HCT116 (cell line): ENCODE measurements at regions not wholly inside any gene's neighbourhood (a gene's known extent, or its start where the extent isn't known, plus 50 kb on each side); places are given as distances from the start of the nearest gene placed in this dataset.

Experiments
- ATAC-seq: fragments of 200-7000 bp; cut with Tn5 transposase; 2 replicates; pipeline ENCODE4 v1.9.1; 2020; ENCODE audit warnings: mild to moderate bottlenecking, moderate library complexity
- BruUV-seq: library from RNA; stranded (reverse); fragments of 400-500 nt; replicated peaks from 2 replicates; lab custom pipeline; 2021; lab: Mats Ljungman, UMichigan
- CTCF ChIA-PET: fragments of 300-600 bp; sonication (Branson Sonifier 250); formaldehyde crosslinking; loops from one replicate; lab custom pipeline; 2021; ENCODE audit warnings: antibody characterized with exemption; lab: Charles Lee
- POLR2A ChIA-PET: fragments of 300-600, 350-600 bp; sonication (Branson Sonifier 250); formaldehyde crosslinking; loops from one replicate; lab custom pipeline; 2021; ENCODE audit warnings: antibody characterized with exemption; lab: Charles Lee
- RAD21 ChIA-PET, 2 experiments: fragments of 300-600 bp; sonication (Branson Sonifier 250); formaldehyde crosslinking; loops; one replicate each; lab custom pipeline; 2023; ENCODE audit warnings: low total read pairs in 2 of 2; ENCODE audit not compliant: uncharacterized antibody in 2 of 2, unreplicated experiment in 2 of 2, low non-redundant PET in 1 of 2; lab: Charles Lee
- DNase-seq: peaks from one replicate; pipeline ENCODE4 v3.0.0-alpha.2; 2010; ENCODE audit warnings: low read depth, low spot score
- H2AFZ ChIP-seq: fragments of 200-600 bp; shearing (Covaris generic), sonication (generic); 2 replicates; pipeline ENCODE4 v1.6.1; 2017; ENCODE audit warnings: low read depth, mixed run types, mixed read lengths, antibody characterized with exemption, low read length; ENCODE audit not compliant: poor library complexity, severe bottlenecking
- H3K27ac ChIP-seq: 2 replicates; pipeline ENCODE4 v1.5.1; 2012; ENCODE audit warnings: low read depth, low read length
- H3K27me3 ChIP-seq: fragments of 200-600 bp; sonication (generic); 2 replicates; pipeline ENCODE4 v1.6.1; 2016; ENCODE audit warnings: mixed run types, low read length, mixed read lengths; ENCODE audit not compliant: insufficient read depth
- H3K36me3 ChIP-seq, 2 experiments: fragments of 200-500 bp in 1 of 2; fragments of 200-600 bp in 1 of 2; sonication (Bioruptor generic) in 1 of 2; sonication (generic) in 1 of 2; 2 replicates each; pipeline versions ENCODE4 v1.5.1 to v1.6.1; 2014 to 2016; ENCODE audit warnings: low read length in 2 of 2, inconsistent platforms in 1 of 2, mixed read lengths in 1 of 2, mixed run types in 1 of 2; ENCODE audit not compliant: insufficient read depth in 2 of 2, control insufficient read depth in 1 of 2
- H3K4me1 ChIP-seq, 2 experiments: fragments of 200-600 bp in 1 of 2; sonication (generic) in 1 of 2; 2 replicates each; pipeline versions ENCODE4 v1.5.1 to v1.6.1; 2012 to 2017; ENCODE audit warnings: low read length in 2 of 2, inconsistent platforms in 1 of 2, mild to moderate bottlenecking in 1 of 2, mixed read lengths in 1 of 2, mixed run types in 1 of 2, moderate library complexity in 1 of 2; ENCODE audit not compliant: insufficient read depth in 2 of 2, control insufficient read depth in 1 of 2
- H3K4me2 ChIP-seq: fragments of 200-600 bp; sonication (generic); 2 replicates; pipeline ENCODE4 v1.6.1; 2017; ENCODE audit warnings: mixed run types, low read length, mixed read lengths
- H3K4me3 ChIP-seq, 2 experiments: fragments of 200-600 bp in 1 of 2; sonication (generic) in 1 of 2; replicated peaks in 1 of 2; 2 replicates each; pipeline ENCODE4 v1.5.1; 2011 to 2016; ENCODE audit warnings: low read length in 2 of 2, control low read depth in 1 of 2, low read depth in 1 of 2, mild to moderate bottlenecking in 1 of 2, mixed read lengths in 1 of 2, mixed run types in 1 of 2
- H3K79me2 ChIP-seq: fragments of 200-600 bp; sonication (generic); 2 replicates; pipeline ENCODE4 v1.6.1; 2017; ENCODE audit warnings: mild to moderate bottlenecking, mixed run types, low read length, moderate library complexity, mixed read lengths; ENCODE audit not compliant: insufficient read depth
- H3K9ac ChIP-seq: fragments of 200-600 bp; sonication (generic); 2 replicates; pipeline ENCODE4 v1.6.1; 2016; ENCODE audit warnings: low read length, mixed read lengths
- H3K9me2 ChIP-seq: fragments of 200-600 bp; sonication (generic), shearing (Covaris generic); 2 replicates; pipeline ENCODE4 v1.6.1; 2017; ENCODE audit warnings: mixed run types, mild to moderate bottlenecking, moderate library complexity; ENCODE audit not compliant: insufficient read depth
- H3K9me3 ChIP-seq, 2 experiments: fragments of 200-500 bp in 1 of 2; fragments of 200-600 bp in 1 of 2; sonication (Bioruptor generic) in 1 of 2; sonication (generic) in 1 of 2; 2 replicates each; pipeline ENCODE4 v1.6.1; 2014 to 2017; ENCODE audit warnings: low read length in 2 of 2, mixed read lengths in 2 of 2, inconsistent platforms in 1 of 2, low read depth in 1 of 2, mild to moderate bottlenecking in 1 of 2, mixed run types in 1 of 2, moderate library complexity in 1 of 2; ENCODE audit not compliant: control insufficient read depth in 1 of 2, insufficient read depth in 1 of 2
- H4K20me1 ChIP-seq: fragments of 200-600 bp; sonication (generic), shearing (Covaris generic); 2 replicates; pipeline ENCODE4 v1.6.1; 2017; ENCODE audit warnings: mixed run types, mild to moderate bottlenecking, moderate library complexity; ENCODE audit not compliant: insufficient read depth
- CBX3 ChIP-seq: IDR thresholded peaks from 2 replicates; pipeline ENCODE4 v1.6.1; 2012; ENCODE audit warnings: low read depth
- EGR1 ChIP-seq: IDR thresholded peaks from 2 replicates; pipeline ENCODE4 v1.6.1; 2012; ENCODE audit warnings: low read depth
- EZH2 ChIP-seq: fragments of 200-600 bp; sonication (generic); IDR thresholded peaks from 2 replicates; pipeline ENCODE4 v1.6.1; 2017; ENCODE audit warnings: antibody characterized with exemption, mixed run types
- FOSL1 ChIP-seq: IDR thresholded peaks from 2 replicates; pipeline ENCODE4 v1.6.1; 2012; ENCODE audit warnings: low read depth
- POLR2A ChIP-seq: IDR thresholded peaks from 2 replicates; pipeline ENCODE4 v1.7.0; 2011; ENCODE audit warnings: borderline replicate concordance; ENCODE audit not compliant: insufficient read depth, insufficient read length; ENCODE audit errors: extremely low read depth
- RAD21 ChIP-seq: IDR thresholded peaks from 2 replicates; pipeline ENCODE4 v1.6.1; 2012; ENCODE audit warnings: low read depth, mild to moderate bottlenecking
- SIN3A ChIP-seq: IDR thresholded peaks from 2 replicates; pipeline ENCODE4 v1.6.1; 2012; ENCODE audit warnings: low read depth
- YY1 ChIP-seq: IDR thresholded peaks from 2 replicates; pipeline ENCODE4 v1.6.1; 2011; ENCODE audit warnings: low read length, low read depth, moderate library complexity, mild to moderate bottlenecking; ENCODE audit not compliant: insufficient replicate concordance; ENCODE audit errors: extremely low read depth
- intact Hi-C: fragments of 100-400 bp; cut with micrococcal nuclease; formaldehyde crosslinking; loops from 2 replicates; pipeline ENCODE4 v1.10.0; 2022
- TF ChIP-seq, protein P1 (sequence below): IDR thresholded peaks from 2 replicates; pipeline ENCODE4 v1.6.1; 2012
- TF ChIP-seq, protein P2 (sequence below): IDR thresholded peaks from 2 replicates; pipeline ENCODE4 v1.6.1; 2012
- TF ChIP-seq, protein P3 (sequence below): IDR thresholded peaks from 2 replicates; pipeline ENCODE4 v1.6.1; 2012; ENCODE audit warnings: low read depth

DNA sequence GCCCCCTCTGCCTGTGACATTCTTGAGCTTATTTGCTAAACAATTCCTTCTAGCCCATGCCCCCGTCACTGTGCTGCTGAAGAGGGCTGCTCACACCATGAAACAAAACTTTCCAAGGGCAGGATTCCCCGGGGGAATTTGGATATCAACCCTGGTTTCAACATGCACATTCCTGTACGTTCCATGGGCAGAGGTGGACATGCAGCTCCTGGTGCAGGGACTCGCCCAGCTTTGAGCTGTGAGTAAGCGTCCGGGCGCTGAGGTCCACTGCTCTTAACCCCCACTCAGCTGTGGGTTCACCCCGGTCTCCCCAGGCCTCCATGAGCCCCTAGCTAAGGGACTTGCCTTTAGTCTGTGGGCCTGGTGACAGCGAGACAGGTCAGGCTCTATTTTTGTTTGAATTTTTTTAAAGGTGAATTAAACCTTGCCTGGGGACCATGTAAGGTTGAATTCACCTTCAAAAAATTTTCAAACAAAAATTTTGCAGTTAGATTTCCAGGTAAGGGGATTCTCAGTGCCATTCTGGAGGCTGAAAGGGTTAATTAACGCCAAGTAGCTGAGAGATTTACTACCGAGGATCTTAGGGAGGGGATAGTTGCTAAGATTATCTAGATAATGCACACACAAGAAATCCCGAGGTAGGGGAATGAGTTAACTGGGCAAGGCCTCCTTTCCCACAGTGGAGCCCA lies 70.3 kb upstream of the SLC22A23 start:
- Histone ChIP-seq H3K9ac (no peak overlapping the region), H3K9me3 (no peaks in the 10 kb centered on the region), H3K36me3 (no peaks in the 10 kb centered on the region), H3K79me2 (no peaks in the 10 kb centered on the region), H3K4me2 (no peak overlapping the region), H2AFZ (no peak overlapping the region), H3K4me3 (no peak overlapping the region), H3K27ac (no peak overlapping the region), H3K4me1 (no peaks in the 10 kb centered on the region), H3K27me3 (no peaks in the 10 kb centered on the region; the same call in 1 of the 2 replicates), H4K20me1 (no peaks in the 10 kb centered on the region), H3K9me2 (no peaks in the 10 kb centered on the region)
- RAD21 ChIA-PET: no interaction called here
- TF ChIP-seq RAD21 (no peak), SIN3A (no peak)
- intact Hi-C loops: no loop called here
- no TSS peak for BruUV-seq
- CTCF ChIA-PET: no interaction called here
- ATAC-seq (no peak), DNase-seq (no peak)
- POLR2A ChIA-PET: no interaction called here

DNA sequence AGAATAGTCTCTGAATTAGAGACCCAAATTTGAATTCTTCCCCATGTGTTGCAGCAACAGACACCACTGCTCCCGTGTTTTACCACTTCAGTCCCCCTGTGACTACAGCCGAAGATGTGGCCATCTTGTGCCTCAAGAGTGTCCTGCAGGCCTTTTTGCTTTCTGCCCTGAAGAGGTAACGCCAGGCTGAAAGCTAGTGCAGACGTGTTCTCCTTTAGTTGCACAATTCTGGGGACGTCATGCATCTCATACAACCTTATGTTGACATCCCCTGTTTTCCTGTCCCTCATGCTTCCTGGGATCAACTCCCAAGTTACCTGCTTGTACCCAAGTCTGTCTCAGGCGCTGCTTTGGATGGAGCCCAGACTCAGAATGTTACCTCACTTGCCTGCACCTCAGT lies 69.1 kb upstream of the SLC22A23 start:
- Histone ChIP-seq H3K27ac (no peak overlapping the region), H3K4me3 (no peak overlapping the region), H2AFZ (no peak overlapping the region), H3K9me3 (no peaks in the 10 kb centered on the region), H3K9me2 (no peaks in the 10 kb centered on the region), H3K79me2 (no peaks in the 10 kb centered on the region), H3K36me3 (no peaks in the 10 kb centered on the region), H3K4me2 (no peak overlapping the region), H3K4me1 (no peaks in the 10 kb centered on the region), H4K20me1 (no peaks in the 10 kb centered on the region), H3K27me3 (no peaks in the 10 kb centered on the region; the same call in 1 of the 2 replicates), H3K9ac (no peak overlapping the region)
- ATAC-seq (no peak), DNase-seq (no peak)
- intact Hi-C loops: no loop called here
- CTCF ChIA-PET: no interaction called here
- no TSS peak for BruUV-seq
- POLR2A ChIA-PET: no interaction called here
- RAD21 ChIA-PET: no interaction called here
- TF ChIP-seq FOSL1 (no peak), POLR2A (no peak), EZH2 (no peak), YY1 (no peak), EGR1 (no peak), CBX3 (no peak)
- TF ChIP-seq, protein P1, sequence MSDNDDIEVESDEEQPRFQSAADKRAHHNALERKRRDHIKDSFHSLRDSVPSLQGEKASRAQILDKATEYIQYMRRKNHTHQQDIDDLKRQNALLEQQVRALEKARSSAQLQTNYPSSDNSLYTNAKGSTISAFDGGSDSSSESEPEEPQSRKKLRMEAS: no peak
- TF ChIP-seq, protein P2, sequence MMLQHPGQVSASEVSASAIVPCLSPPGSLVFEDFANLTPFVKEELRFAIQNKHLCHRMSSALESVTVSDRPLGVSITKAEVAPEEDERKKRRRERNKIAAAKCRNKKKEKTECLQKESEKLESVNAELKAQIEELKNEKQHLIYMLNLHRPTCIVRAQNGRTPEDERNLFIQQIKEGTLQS: no peak
- TF ChIP-seq, protein P3, sequence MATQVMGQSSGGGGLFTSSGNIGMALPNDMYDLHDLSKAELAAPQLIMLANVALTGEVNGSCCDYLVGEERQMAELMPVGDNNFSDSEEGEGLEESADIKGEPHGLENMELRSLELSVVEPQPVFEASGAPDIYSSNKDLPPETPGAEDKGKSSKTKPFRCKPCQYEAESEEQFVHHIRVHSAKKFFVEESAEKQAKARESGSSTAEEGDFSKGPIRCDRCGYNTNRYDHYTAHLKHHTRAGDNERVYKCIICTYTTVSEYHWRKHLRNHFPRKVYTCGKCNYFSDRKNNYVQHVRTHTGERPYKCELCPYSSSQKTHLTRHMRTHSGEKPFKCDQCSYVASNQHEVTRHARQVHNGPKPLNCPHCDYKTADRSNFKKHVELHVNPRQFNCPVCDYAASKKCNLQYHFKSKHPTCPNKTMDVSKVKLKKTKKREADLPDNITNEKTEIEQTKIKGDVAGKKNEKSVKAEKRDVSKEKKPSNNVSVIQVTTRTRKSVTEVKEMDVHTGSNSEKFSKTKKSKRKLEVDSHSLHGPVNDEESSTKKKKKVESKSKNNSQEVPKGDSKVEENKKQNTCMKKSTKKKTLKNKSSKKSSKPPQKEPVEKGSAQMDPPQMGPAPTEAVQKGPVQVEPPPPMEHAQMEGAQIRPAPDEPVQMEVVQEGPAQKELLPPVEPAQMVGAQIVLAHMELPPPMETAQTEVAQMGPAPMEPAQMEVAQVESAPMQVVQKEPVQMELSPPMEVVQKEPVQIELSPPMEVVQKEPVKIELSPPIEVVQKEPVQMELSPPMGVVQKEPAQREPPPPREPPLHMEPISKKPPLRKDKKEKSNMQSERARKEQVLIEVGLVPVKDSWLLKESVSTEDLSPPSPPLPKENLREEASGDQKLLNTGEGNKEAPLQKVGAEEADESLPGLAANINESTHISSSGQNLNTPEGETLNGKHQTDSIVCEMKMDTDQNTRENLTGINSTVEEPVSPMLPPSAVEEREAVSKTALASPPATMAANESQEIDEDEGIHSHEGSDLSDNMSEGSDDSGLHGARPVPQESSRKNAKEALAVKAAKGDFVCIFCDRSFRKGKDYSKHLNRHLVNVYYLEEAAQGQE: no peak
